Effector CD8-positive, alpha-beta T cell (primary cell): ENCODE measurements at regions not wholly inside any gene's neighbourhood (a gene's known extent, or its start where the extent isn't known, plus 50 kb on each side); places are given as distances from the start of the nearest gene placed in this dataset.
"Not testable (repeated sequence)": the region's sequence is repeated elsewhere in the genome, so short reads cannot be mapped to it uniquely, and the experiment has no call there.

Experiments
- DNase-seq: peaks from one replicate; lab custom pipeline; 2025; lab: John Stamatoyannopoulos, UW

- no peak for DNase-seq
Observed at GRCh38 chr2:234249034-234249735, 198.7 kb downstream of the SPP2 start.

DNA sequence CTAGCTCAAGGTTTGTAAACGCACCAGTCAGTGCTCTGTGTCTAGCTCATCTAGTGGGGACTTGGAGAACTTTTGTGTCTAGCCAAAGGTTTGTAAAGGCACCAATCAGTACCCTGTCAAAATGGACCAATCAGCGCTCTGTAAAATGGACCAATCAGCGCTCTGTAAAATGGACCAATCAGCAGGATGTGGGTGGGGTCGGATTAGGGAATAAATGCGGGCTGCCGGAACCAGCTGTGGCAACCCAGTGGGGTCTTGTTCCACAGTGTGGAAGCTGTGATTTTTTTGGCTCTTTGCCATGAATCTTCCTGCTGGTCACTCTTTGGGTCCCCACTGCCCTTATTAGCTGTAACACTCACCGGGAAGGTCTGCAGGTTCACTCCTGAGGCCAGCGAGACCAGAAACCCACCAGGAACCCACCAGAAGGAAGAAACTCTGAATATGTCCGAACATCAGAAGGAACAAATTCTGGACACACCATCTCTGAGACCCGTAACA, 197.8 kb downstream of the SPP2 start:
- DNase-seq = not testable (repeated sequence)

DNA sequence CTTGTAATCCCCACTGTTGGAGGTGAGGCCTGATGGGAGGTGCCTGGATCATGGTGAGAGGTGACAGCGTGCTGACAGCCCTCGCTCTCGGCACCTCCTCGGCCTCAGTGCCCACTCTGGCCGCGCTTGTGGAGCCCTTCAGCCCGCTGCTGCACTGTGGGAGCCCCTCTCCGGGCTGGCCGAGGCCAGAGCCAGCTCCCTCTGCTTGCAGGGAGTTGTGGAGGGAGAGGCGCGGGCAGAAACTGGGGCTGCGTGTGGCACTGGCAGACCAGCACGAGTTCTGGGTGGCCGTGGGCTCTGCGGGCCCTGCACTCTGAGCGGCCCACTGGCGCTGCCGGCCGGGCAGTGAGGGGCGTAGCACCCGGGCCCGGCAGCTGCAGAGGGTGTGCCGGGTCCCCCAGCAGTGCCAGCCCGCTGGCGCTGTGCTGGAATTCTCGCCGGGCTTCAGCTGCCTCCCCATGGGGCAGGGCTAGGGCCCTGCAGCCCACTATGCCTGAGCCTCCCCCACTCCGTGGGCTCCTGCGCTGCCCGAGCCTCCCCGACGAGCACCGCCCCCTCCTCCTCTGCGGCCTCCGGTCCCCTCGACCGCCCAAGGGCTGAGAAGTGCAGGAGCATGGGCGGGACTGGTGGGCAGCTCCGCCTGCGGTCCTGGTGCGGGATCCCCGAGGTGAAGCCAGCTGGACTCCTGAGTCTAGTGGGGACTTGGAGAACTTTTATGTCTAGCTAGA, 197.1 kb downstream of the SPP2 start:
- DNase-seq = no peak

- DNase-seq = no peak
Observed at GRCh38 chr2:234245945-234246344, 195.4 kb downstream of the SPP2 start.

- no peak for DNase-seq
Observed at GRCh38 chr2:234243871-234244565, 193.5 kb downstream of the SPP2 start.

DNA sequence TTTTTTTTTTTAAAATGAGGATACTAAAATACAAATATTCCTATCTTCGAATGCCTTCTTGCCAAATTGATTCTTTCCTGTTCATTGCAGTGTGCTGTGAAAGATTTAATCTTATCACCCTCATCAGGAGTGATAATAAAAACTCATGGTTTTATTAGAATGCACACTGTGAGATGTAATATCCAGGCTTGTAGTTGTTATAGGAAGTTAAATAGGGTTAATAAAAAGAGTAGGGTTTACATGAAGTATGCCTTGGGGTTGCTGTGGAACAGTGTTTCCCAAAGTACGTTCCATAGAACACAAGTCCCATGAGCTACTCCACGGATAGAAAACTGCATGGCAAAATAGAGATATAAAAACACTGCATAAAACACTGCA, 191.9 kb downstream of the SPP2 start:
- DNase-seq = no peak

GRCh38 chr2:234241656-234242458, 191.4 kb downstream of the SPP2 start:
- no peak for DNase-seq

GRCh38 chr2:234240917-234241316, 190.4 kb downstream of the SPP2 start:
- DNase-seq = no peak

- DNase-seq = no peak
Observed at GRCh38 chr2:234235191-234235590, 184.7 kb downstream of the SPP2 start.

DNA sequence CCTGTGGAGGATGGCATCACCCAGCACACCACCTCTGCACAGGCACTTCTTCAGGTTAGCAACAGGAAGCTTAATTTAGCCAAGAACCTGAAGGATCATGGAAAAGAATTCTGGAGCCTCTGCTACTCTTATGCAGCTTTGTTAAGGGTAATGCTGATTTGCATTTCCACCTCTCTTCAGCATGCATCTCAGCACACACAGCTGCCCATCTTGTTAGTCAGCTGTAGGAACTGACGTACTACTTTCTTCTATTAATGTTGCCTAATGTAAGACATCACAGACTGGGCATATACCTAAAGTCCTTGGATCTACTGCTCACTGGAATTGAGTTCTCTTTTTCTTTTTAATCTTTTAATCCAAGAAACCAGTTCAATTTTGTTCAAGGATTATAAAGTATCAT, 181.0 kb downstream of the SPP2 start:
- no peak for DNase-seq

GRCh38 chr2:234219046-234219310, 168.5 kb downstream of the SPP2 start:
- no peak for DNase-seq

GRCh38 chr2:234218266-234219045, 168.0 kb downstream of the SPP2 start:
- DNase-seq = no peak

GRCh38 chr2:234212534-234212933, 162.0 kb downstream of the SPP2 start:
- no peak for DNase-seq

DNA sequence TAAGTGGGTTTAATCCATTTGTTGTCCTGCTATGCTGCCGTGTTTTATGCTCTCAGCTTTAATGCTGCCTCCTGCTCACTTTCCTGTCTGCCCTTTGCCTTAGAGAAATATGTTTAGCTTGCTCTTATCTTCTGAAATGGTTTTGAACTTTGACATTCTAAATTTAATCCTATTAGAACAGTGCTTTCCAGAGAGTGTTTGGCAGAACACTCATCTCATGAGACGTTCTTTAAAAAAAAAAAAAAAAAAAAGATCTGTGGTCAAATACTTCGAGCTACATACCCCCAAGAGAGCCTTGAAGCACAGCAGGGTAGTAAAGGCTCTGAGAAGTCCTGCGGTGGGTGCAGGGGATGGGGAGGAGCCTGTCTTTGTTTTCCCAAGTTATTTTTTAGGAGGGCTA, 161.3 kb downstream of the SPP2 start:
- DNase-seq = no peak

- DNase-seq = no peak
Observed at GRCh38 chr2:234206738-234207137, 156.2 kb downstream of the SPP2 start.

DNA sequence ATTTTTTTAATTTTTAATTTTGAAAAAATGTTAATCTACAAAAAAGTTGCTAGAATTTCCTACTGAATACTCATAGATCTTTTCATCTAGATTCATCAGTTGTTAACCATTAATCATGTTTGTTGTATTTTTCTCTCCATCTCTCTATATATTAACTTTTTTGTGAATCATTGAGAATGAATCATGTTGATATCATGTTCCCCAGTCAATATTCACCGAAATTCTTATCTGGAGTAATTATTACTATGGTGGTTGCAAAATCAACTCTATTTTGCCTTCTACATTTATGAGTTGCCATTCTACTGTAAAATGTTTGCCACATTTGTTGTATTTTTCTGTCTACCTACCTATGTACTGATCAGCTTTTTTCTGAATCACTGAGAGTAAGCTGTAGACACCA, 154.0 kb downstream of the SPP2 start:
- no peak for DNase-seq

DNA sequence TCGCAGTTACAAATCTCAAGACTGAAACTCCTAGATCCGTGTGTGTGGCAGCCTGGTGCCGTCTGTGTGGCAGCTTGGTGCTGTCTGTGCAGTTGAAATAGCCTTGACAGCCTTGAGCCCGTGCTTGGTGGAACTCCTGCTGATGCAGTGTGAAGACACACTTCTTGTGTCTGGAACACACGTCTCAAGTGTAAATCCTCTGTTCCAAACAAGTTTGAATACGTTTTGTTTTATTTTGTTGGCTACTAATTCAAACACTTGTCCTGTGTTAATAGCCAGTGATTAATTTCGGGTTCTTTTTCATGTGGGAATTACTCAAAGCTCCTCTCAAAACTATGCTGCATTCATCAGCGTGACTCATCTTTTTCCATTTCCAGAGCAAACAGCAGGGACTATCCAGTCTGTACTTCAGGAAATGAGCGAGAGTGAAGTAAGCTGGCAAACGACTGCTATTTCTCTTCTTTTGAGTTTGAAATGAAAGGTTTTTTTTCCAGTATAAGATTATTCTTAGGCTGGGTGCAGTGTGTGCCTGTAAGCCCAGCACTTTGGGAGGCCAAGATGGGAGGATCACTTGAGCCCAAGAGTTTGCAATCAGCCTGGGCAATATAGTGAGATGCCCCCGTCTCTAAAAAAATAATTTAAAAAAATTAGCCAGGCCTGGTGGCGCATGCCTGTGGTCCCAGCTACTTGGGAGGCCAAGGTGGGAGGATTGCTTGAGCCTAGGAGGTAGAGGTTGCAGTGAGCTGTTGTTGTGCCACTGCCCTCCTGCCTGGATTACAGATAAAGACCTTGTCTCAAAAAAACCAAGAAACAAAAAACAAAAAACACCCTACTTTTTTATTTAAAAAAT, 152.9 kb downstream of the SPP2 start:
- DNase-seq = no peak

- no peak for DNase-seq
Observed at GRCh38 chr2:234202601-234203000, 152.1 kb downstream of the SPP2 start.

GRCh38 chr2:234199996-234200395, 149.5 kb downstream of the SPP2 start:
- DNase-seq = no peak

DNA sequence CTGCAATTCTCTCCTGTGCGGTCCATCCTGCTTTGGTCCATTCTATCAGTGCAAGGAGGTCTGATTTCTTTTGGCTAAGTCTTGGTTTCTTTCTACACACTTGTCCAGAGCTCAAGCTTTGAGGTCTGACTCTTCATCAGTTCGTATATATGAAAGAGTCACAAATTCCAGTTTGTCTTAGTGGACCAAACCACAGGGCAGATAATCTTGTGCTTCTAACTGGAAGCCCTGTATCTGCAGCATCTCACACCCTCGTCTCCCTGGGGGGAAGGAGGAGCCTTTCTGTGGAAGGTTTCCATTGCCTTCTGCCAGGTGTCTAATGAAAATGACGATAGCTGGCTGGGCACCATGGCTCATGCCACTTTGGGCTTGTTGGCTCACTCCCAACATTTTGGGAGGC, 148.5 kb downstream of the SPP2 start:
- DNase-seq = no peak

- no peak for DNase-seq
Observed at GRCh38 chr2:234195516-234195915, 145.0 kb downstream of the SPP2 start.
